Esophagus muscularis mucosa (tissue), 4 donors: ENCODE measurements at regions not wholly inside any gene's neighbourhood (a gene's known extent, or its start where the extent isn't known, plus 50 kb on each side); places are given as distances from the start of the nearest gene placed in this dataset.
"Not testable (repeated sequence)": the region's sequence is repeated elsewhere in the genome, so short reads cannot be mapped to it uniquely, and the experiment has no call there.

Source experiments
- DNase-seq: peaks from one replicate; pipeline ENCODE4 v3.0.0-alpha.2; 2017; ENCODE audit errors: extremely low spot score
- H3K27ac ChIP-seq, 4 donors: fragments of 200-600 bp; sonication (generic); replicated peaks in 1 of 4; 1 replicate in 3 of 4; 2 replicates in 1 of 4; pipeline ENCODE4 v1.5.1; 2016 to 2019; ENCODE audit warnings: mild to moderate bottlenecking in 1 of 4
- H3K27me3 ChIP-seq, 4 donors: fragments of 200-600 bp; sonication (generic); one replicate each; pipeline versions ENCODE4 v1.5.1 to v1.6.0; 2016 to 2019
- H3K36me3 ChIP-seq, 4 donors: fragments of 200-600 bp; sonication (generic); one replicate each; pipeline ENCODE4 v1.5.1; 2016 to 2019
- H3K4me1 ChIP-seq, 4 donors: fragments of 200-600 bp; sonication (generic); one replicate each; pipeline ENCODE4 v1.5.1; 2016 to 2019
- H3K4me3 ChIP-seq, 4 donors: fragments of 200-600 bp; sonication (generic); 1 replicate in 2 of 4; 2 replicates in 2 of 4; pipeline ENCODE4 v1.5.1; 2016 to 2019; ENCODE audit warnings: mild to moderate bottlenecking in 4 of 4, moderate library complexity in 1 of 4
- H3K9me3 ChIP-seq, 4 donors: fragments of 200-600 bp; sonication (generic); 1 replicate in 3 of 4; 2 replicates in 1 of 4; pipeline ENCODE4 v1.5.1; 2016 to 2019
- CTCF ChIP-seq, 3 experiments: fragments of 200-600 bp in 2 of 3; fragments of 450-650 bp in 1 of 3; sonication (generic) in 2 of 3; IDR thresholded peaks; one replicate each; pipeline ENCODE4 v1.5.1; 2017 to 2019; ENCODE audit warnings: antibody characterized with exemption in 3 of 3, mild to moderate bottlenecking in 2 of 3, moderate library complexity in 1 of 3
- EP300 ChIP-seq: sonication (generic); formaldehyde crosslinking; IDR thresholded peaks from one replicate; pipeline ENCODE4 v1.6.1; 2017; ENCODE audit warnings: antibody characterized with exemption
- POLR2A ChIP-seq: fragments of 450-650 bp; IDR thresholded peaks from one replicate; pipeline ENCODE4 v1.6.1; 2017; ENCODE audit warnings: antibody characterized with exemption, moderate library complexity, mild to moderate bottlenecking, low read depth
- POLR2AphosphoS5 ChIP-seq, 2 donors: sonication (generic); formaldehyde crosslinking; IDR thresholded peaks; one replicate each; pipeline ENCODE4 v1.6.1; 2017; ENCODE audit warnings: antibody characterized with exemption in 2 of 2
- WGBS: methylation state at CpG from one replicate; pipeline ENCODE4 v1.1.5; 2018; 5-methylcytosine and 5-hydroxymethylcytosine counted together
- intact Hi-C: fragments of 100-400 bp; cut with DNase I; formaldehyde crosslinking; loops from one replicate; pipeline ENCODE4 v1.15.1; 2023

GRCh38 chr4:124990398-124990797, 277.9 kb upstream of the ANKRD50 start:
- 84% methylated on average over 2 of the region's 2 CpGs for WGBS
- no peaks in the 10 kb centered on the region for H3K27me3 ChIP-seq
- intact Hi-C loops, result no loop called here
- H3K9me3 ChIP-seq, result no peaks in the 10 kb centered on the region
- no peak for TF ChIP-seq POLR2A
- TF ChIP-seq POLR2AphosphoS5 (IDR thresholded peaks at IDR 0.05), result no peak
- TF ChIP-seq CTCF (IDR thresholded peaks at IDR 0.05), result no peak
- no peak for TF ChIP-seq EP300
- H3K4me1 ChIP-seq, result no peaks in the 10 kb centered on the region
- no peak overlapping the region for H3K4me3 ChIP-seq
- H3K36me3 ChIP-seq, result no peaks in the 10 kb centered on the region
- no peak for DNase-seq
- no peak overlapping the region for H3K27ac ChIP-seq

- H3K27me3 ChIP-seq, result no peaks in the 10 kb centered on the region
- intact Hi-C loops, result no loop called here
- no peaks in the 10 kb centered on the region for H3K4me1 ChIP-seq
- no peaks in the 10 kb centered on the region for H3K36me3 ChIP-seq
- H3K27ac ChIP-seq, result no peak overlapping the region
- DNase-seq, result no peak
- TF ChIP-seq EP300 (no peak), CTCF (IDR thresholded peaks at IDR 0.05) (no peak), POLR2A (no peak), POLR2AphosphoS5 (IDR thresholded peaks at IDR 0.05) (no peak)
- no peaks in the 10 kb centered on the region for H3K9me3 ChIP-seq
- 65% methylated on average over 4 of the region's 4 CpGs for WGBS
- H3K4me3 ChIP-seq, result no peak overlapping the region
Measured at GRCh38 chr4:124980276-124980752, 267.8 kb upstream of the ANKRD50 start.

- H3K36me3 ChIP-seq, H3K9me3 ChIP-seq, H3K4me1 ChIP-seq, intact Hi-C loops, H3K4me3 ChIP-seq, DNase-seq, H3K27ac ChIP-seq, H3K27me3 ChIP-seq: not testable (repeated sequence)
- 87% methylated on average over 1 of the region's 1 CpG for WGBS
Measured at GRCh38 chr4:124978536-124978935, 266.0 kb upstream of the ANKRD50 start.

- DNase-seq, result no peak
- Histone ChIP-seq H3K4me3 (no peak overlapping the region), H3K27ac (no peak overlapping the region), H3K36me3 (no peaks in the 10 kb centered on the region), H3K27me3 (no peaks in the 10 kb centered on the region), H3K4me1 (no peaks in the 10 kb centered on the region), H3K9me3 (no peaks in the 10 kb centered on the region)
- intact Hi-C loops, result no loop called here
- TF ChIP-seq POLR2A (no peak), POLR2AphosphoS5 (IDR thresholded peaks at IDR 0.05) (no peak)
Measured at GRCh38 chr4:124977045-124977444, 264.5 kb upstream of the ANKRD50 start.

GRCh38 chr4:124974152-124974551, 261.6 kb upstream of the ANKRD50 start:
- Histone ChIP-seq H3K27me3 (no peaks in the 10 kb centered on the region), H3K36me3 (no peaks in the 10 kb centered on the region), H3K27ac (no peak overlapping the region), H3K4me3 (no peak overlapping the region), H3K4me1 (no peaks in the 10 kb centered on the region), H3K9me3 (no peaks in the 10 kb centered on the region)
- no peak for DNase-seq
- intact Hi-C loops, result no loop called here
- TF ChIP-seq EP300 (no peak), POLR2AphosphoS5 (IDR thresholded peaks at IDR 0.05) (no peak), POLR2A (no peak), CTCF (IDR thresholded peaks at IDR 0.05) (no peak)
- WGBS, result 89% methylated on average over 1 of the region's 1 CpG

- H3K36me3 ChIP-seq, result no peaks in the 10 kb centered on the region
- H3K27me3 ChIP-seq, result no peaks in the 10 kb centered on the region
- no peak overlapping the region for H3K27ac ChIP-seq
- H3K9me3 ChIP-seq, result no peaks in the 10 kb centered on the region
- TF ChIP-seq CTCF (IDR thresholded peaks at IDR 0.05) (no peak), POLR2A (no peak)
- H3K4me1 ChIP-seq, result no peaks in the 10 kb centered on the region
- WGBS, result 96% methylated on average over 1 of the region's 1 CpG
- intact Hi-C loops, result no loop called here
- no peak overlapping the region for H3K4me3 ChIP-seq
- DNase-seq, result no peak
Measured at GRCh38 chr4:124973716-124974115, 261.2 kb upstream of the ANKRD50 start.
